Body of pancreas (tissue), 4 donors: ENCODE measurements at regions not wholly inside any gene's neighbourhood (a gene's known extent, or its start where the extent isn't known, plus 50 kb on each side); places are given as distances from the start of the nearest gene placed in this dataset. TPM values are rescaled to one million over a fixed set of nuclear protein-coding genes. Genes with fewer than 3 reads are reported as not detected.

Source experiments
- ATAC-seq: fragments of 150-250 bp; one replicate; pipeline ENCODE4 v1.9.1; 2016
- DNase-seq, 4 donors: peaks; one replicate each; pipeline ENCODE4 v3.0.0-alpha.2; 2019
- H3K27ac ChIP-seq, 4 donors: fragments of 200-600 bp; sonication (generic); 1 replicate in 3 of 4; 2 replicates in 1 of 4; pipeline versions ENCODE4 v1.5.1 to v1.6.1; 2016 to 2019; ENCODE audit warnings: mild to moderate bottlenecking in 1 of 4, mixed read lengths in 1 of 4, moderate library complexity in 1 of 4
- H3K27me3 ChIP-seq, 2 donors: fragments of 200-600 bp; sonication (generic); one replicate each; pipeline ENCODE4 v1.6.0; 2016; ENCODE audit warnings: mild to moderate bottlenecking in 1 of 2
- H3K36me3 ChIP-seq, 2 donors: fragments of 200-600 bp; sonication (generic); replicated peaks in 1 of 2; 2 replicates each; pipeline ENCODE4 v1.5.1; 2016; ENCODE audit warnings: low read depth in 2 of 2; ENCODE audit not compliant: insufficient read depth in 1 of 2
- H3K4me1 ChIP-seq: fragments of 200-600 bp; sonication (generic); one replicate; pipeline ENCODE4 v1.6.0; 2016
- H3K4me3 ChIP-seq, 2 donors: fragments of 200-600 bp; sonication (generic); 1 replicate in 1 of 2; 2 replicates in 1 of 2; pipeline ENCODE4 v1.5.1; 2016 to 2019
- H3K9me3 ChIP-seq, 3 donors: fragments of 200-600 bp; sonication (generic); 1 replicate in 2 of 3; 2 replicates in 1 of 3; pipeline ENCODE4 v1.5.1; 2016
- CTCF ChIP-seq, 7 experiments: fragments of 450-650 bp in 4 of 7; fragments of 200-600 bp in 3 of 7; sonication (generic) in 3 of 7; IDR thresholded peaks; one replicate each; pipeline ENCODE4 v1.5.1; 2016 to 2019; ENCODE audit warnings: antibody characterized with exemption in 7 of 7
- POLR2A ChIP-seq, 3 donors: fragments of 450-650 bp; IDR thresholded peaks; one replicate each; pipeline ENCODE4 v1.6.1; 2016; ENCODE audit warnings: antibody characterized with exemption in 3 of 3, mild to moderate bottlenecking in 2 of 3
- WGBS, 2 donors: methylation state at CpG; one replicate each; pipeline ENCODE4 v1.1.5; 2017; 5-methylcytosine and 5-hydroxymethylcytosine counted together
- intact Hi-C: fragments of 100-400 bp; cut with DNase I; formaldehyde crosslinking; loops from one replicate; pipeline ENCODE4 v1.15.1; 2023
- small RNA-seq: library from RNA; depleted of rRNA; stranded (forward); fragments of <200 nt; gene quantifications from one replicate; pipeline ENCODE3, GENCODE V24; 2016

GRCh38 chr1:164498792-164499191 is 60.2 kb upstream of the PBX1 start:
- DNase-seq (no peak), ATAC-seq (no peak)
- intact Hi-C loops = no loop called here

DNA sequence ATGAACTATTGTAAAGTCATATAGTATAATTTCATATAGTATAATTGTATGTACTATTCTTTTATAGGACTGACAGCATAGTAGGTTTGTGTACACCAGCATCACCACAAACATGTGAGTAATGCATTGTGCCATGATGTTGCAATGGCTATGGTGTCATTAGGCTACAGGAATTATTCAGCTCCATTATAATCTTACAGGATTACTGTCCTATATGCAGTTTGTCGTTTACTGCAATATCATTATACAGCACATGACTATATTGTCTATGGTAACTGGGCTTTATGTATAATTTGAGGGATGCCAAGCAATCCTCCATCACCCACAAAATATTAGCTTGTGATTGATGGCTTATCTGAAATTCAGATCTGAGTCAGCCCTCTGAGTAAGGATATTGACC is 54.2 kb upstream of the PBX1 start:
- Histone ChIP-seq H3K4me1 (no peaks in the 10 kb centered on the region), H3K36me3 (no peaks in the 10 kb centered on the region), H3K27me3 (no peaks in the 10 kb centered on the region), H3K4me3 (no peak overlapping the region), H3K27ac (no peak overlapping the region), H3K9me3 (no peaks in the 10 kb centered on the region)
- DNase-seq (no peak), ATAC-seq (no peak)
- 79 to 84% methylated on average over 1 of the region's 1 CpG for WGBS, 2 donors
- intact Hi-C loops = no loop called here
- TF ChIP-seq CTCF (IDR thresholded peaks at IDR 0.05) = no peak
- TF ChIP-seq POLR2A (IDR thresholded peaks at IDR 0.05) = no peak

More at GRCh38 chr1:164498792-164499191, 60.2 kb upstream of the PBX1 start:
- Histone ChIP-seq H3K4me3 (no peak overlapping the region), H3K4me1 (no peaks in the 10 kb centered on the region), H3K36me3 (no peaks in the 10 kb centered on the region), H3K9me3 (no peaks in the 10 kb centered on the region), H3K27ac (no peak overlapping the region), H3K27me3 (no peaks in the 10 kb centered on the region)
- TF ChIP-seq CTCF (IDR thresholded peaks at IDR 0.05) (no peak), POLR2A (IDR thresholded peaks at IDR 0.05) (no peak)
- 75 to 76% methylated on average over 2 of the region's 2 CpGs for WGBS, 2 donors

Small RNA genes lying in the stretch of these regions (small RNA-seq; reads per million reads assigned to genes)
- gene RF00012 (not detected), gene RNA5SP62 (not detected), gene RNA5SP63 (not detected), gene RNU5F-6P (not detected)
